K562 (cell line): ENCODE measurements at regions not wholly inside any gene's neighbourhood (a gene's known extent, or its start where the extent isn't known, plus 50 kb on each side); places are given as distances from the start of the nearest gene placed in this dataset.

Experiments
- GTF2B ChIP-seq: IDR thresholded peaks from 2 replicates; pipeline ENCODE4 v1.6.1; 2011; ENCODE audit not compliant: insufficient read length; ENCODE audit errors: extremely low read depth
- HES1 ChIP-seq: fragments of 450-650 bp; IDR thresholded peaks from 2 replicates; pipeline ENCODE4 v1.6.1; 2016; ENCODE audit warnings: low read depth, mild to moderate bottlenecking, moderate library complexity
- PCBP1 ChIP-seq: fragments of 200-400 bp; formaldehyde crosslinking; IDR thresholded peaks from 2 replicates; pipeline ENCODE4 v1.6.1; 2018; ENCODE audit warnings: mild to moderate bottlenecking, low read depth, low read length; ENCODE audit not compliant: poor library complexity, severe bottlenecking
- SNAPC5 ChIP-seq: fragments of 250-450 bp; sonication (Bioruptor Pico); IDR thresholded peaks from 2 replicates; pipeline ENCODE4 v1.8.0; 2021; ENCODE audit warnings: moderate library complexity, mild to moderate bottlenecking, inconsistent platforms
- UBTF ChIP-seq, 2 experiments: IDR thresholded peaks; 2 replicates each; pipeline ENCODE4 v1.6.1; 2012; ENCODE audit warnings: improper control_type of control experiment in 2 of 2, low read depth in 2 of 2, low read length in 2 of 2, borderline replicate concordance in 1 of 2
- ZKSCAN3 ChIP-seq: fragments of 250-450 bp; sonication (Bioruptor Pico); IDR thresholded peaks from 2 replicates; pipeline ENCODE4 v1.4.0; 2020
- ZKSCAN8 ChIP-seq: fragments of 200-800 bp; sonication (Bioruptor generic); IDR thresholded peaks from 2 replicates; pipeline ENCODE4 v1.6.1; 2016; ENCODE audit warnings: missing genetic modification characterization, missing compliant biosample characterization
- ZNF655 ChIP-seq: fragments of 250-450 bp; sonication (Bioruptor Pico); IDR thresholded peaks from 2 replicates; pipeline ENCODE4 v1.5.0; 2021

- TF ChIP-seq UBTF (IDR thresholded peaks at IDR 0.05; ENCODE audit: borderline replicate concordance in 1 of 2, low read depth in 2 of 2, low read length in 2 of 2), result no peak
- no peak for TF ChIP-seq SNAPC5 (CRISPR knock-in tag)
- TF ChIP-seq ZNF655 (CRISPR knock-in tag), result no peak
- TF ChIP-seq ZKSCAN3, result no peak
- no peak for TF ChIP-seq GTF2B
- no peak for TF ChIP-seq PCBP1
- TF ChIP-seq HES1, result no peak
- no peak for TF ChIP-seq ZKSCAN8 (CRISPR knock-in tag)
Observed at GRCh38 chr14:40713387-40713786, 893.3 kb upstream of the LRFN5 start (continued).
